ENCODE measurements at regions not wholly inside any gene's neighbourhood (a gene's known extent, or its start where the extent isn't known, plus 50 kb on each side); places are given as distances from the start of the nearest gene placed in this dataset.

DNA sequence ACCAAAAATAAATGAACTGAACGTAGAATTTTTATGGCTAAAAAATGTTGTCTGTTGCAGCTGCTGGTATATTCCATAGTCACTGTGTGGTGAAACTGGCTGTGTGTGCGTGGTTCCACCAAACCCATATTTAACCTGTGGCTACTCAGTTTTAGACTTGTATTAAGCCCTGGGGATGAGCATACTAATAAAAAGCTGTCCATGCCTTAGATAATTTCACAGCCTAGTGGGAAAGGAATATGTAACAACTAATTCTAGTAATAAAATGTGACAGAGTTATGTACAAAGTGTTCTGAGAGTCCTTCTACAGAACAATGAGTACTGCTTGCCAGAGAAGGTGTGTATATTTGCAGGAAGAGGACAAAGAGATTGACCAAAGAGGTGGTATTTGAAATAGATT is 125.5 kb downstream of the TMTC3 start:
- no peak overlapping the region for H3K4me3 ChIP-seq (ENCODE audit: low read depth, poor library complexity, severe bottlenecking)
- TF ChIP-seq, protein P1, sequence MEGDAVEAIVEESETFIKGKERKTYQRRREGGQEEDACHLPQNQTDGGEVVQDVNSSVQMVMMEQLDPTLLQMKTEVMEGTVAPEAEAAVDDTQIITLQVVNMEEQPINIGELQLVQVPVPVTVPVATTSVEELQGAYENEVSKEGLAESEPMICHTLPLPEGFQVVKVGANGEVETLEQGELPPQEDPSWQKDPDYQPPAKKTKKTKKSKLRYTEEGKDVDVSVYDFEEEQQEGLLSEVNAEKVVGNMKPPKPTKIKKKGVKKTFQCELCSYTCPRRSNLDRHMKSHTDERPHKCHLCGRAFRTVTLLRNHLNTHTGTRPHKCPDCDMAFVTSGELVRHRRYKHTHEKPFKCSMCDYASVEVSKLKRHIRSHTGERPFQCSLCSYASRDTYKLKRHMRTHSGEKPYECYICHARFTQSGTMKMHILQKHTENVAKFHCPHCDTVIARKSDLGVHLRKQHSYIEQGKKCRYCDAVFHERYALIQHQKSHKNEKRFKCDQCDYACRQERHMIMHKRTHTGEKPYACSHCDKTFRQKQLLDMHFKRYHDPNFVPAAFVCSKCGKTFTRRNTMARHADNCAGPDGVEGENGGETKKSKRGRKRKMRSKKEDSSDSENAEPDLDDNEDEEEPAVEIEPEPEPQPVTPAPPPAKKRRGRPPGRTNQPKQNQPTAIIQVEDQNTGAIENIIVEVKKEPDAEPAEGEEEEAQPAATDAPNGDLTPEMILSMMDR (IDR thresholded peaks at IDR 0.05) = no peak
- no peak for TF ChIP-seq POLR2A (IDR thresholded peaks at IDR 0.05)
- no peak for DNase-seq (ENCODE audit: low spot score in 2 of 2)
- 70 to 78% methylated on average over 2 of the region's 2 CpGs for WGBS, 2 donors
- intact Hi-C loops (cut with DNase I; ENCODE audit: low total_unique reads) = no loop called here

DNA sequence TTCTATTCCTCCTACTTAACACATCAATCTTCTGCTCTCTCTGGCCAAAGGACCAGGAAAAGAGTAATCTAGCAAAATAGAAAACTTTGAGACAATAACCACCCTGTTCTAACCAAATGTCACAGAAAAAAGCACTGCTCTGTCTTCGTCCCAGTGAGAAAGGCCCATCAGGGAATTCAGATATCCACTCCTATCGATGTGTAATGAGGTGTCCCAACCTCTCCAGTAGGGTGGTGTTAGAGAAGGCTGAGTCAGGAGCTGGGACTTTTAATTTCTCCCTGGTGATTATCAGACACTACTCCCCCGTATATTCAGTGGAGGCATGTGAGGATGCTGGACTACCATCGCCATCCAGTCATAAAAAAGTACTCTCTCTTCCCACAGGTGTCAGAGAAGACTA is 130.3 kb downstream of the TMTC3 start:
- no peak overlapping the region for H3K4me3 ChIP-seq (ENCODE audit: low read depth, poor library complexity, severe bottlenecking)
- 88 to 93% methylated on average over 4 of the region's 4 CpGs for WGBS, 2 donors
- no peak for TF ChIP-seq POLR2A (IDR thresholded peaks at IDR 0.05)
- TF ChIP-seq, protein P1 (IDR thresholded peaks at IDR 0.05) = no peak
- intact Hi-C loops (cut with DNase I; ENCODE audit: low total_unique reads) = no loop called here
- no peak for DNase-seq (ENCODE audit: low spot score in 2 of 2)

DNA sequence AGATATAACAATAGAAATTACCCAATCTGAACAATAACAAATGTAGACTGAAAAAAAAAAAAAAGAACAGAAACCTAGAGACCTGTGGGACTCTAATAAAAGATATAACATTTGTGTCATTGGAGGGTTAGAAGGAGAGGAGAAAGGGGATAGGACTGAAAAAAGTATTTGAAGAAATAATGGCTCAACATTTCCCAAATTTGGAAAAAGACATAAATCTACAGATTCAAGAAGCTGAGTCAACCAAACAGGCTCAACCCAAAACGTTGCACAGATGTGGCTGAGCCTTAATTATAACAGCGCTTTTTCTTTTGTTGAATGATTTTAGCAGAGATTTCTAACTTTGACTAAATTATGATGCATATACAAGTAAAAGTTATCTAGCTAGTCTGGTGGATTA is 131.3 kb downstream of the TMTC3 start:
- 76 to 83% methylated on average over 2 of the region's 2 CpGs for WGBS, 2 donors

DNA sequence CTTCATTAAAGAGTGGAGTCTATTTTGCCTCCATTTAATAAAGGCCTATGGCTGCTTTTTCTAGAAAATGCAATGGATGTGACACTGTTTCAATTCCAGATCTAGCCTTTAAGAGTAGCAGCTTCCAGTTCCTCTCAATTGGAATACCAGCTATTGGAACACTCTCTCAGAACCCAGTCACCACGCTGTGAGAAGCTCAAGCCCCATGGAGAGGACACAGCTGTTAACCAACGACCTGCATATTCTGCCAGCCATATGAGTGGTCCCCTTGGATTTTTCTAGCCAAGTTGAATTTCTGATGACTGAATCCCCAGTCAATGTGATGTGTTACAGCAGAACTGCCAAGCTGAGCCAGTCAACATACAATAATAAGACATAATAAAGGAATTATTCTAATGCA is 131.8 kb downstream of the TMTC3 start:
- no peak overlapping the region for H3K4me3 ChIP-seq (ENCODE audit: low read depth, poor library complexity, severe bottlenecking)
- WGBS, 2 donors = 81 to 86% methylated on average over 2 of the region's 2 CpGs
- TF ChIP-seq, protein P1 (IDR thresholded peaks at IDR 0.05) = no peak
- TF ChIP-seq POLR2A (IDR thresholded peaks at IDR 0.05) = no peak
- intact Hi-C loops (cut with DNase I; ENCODE audit: low total_unique reads) = no loop called here
- no peak for DNase-seq (ENCODE audit: low spot score in 2 of 2)

More for the DNA sequence above, 131.3 kb downstream of the TMTC3 start:
- intact Hi-C loops (cut with DNase I; ENCODE audit: low total_unique reads) = no loop called here
- TF ChIP-seq, protein P1 (IDR thresholded peaks at IDR 0.05) = no peak
- no peak for TF ChIP-seq POLR2A (IDR thresholded peaks at IDR 0.05)
- no peak for DNase-seq (ENCODE audit: low spot score in 2 of 2)
- no peak overlapping the region for H3K4me3 ChIP-seq (ENCODE audit: low read depth, poor library complexity, severe bottlenecking)

DNA sequence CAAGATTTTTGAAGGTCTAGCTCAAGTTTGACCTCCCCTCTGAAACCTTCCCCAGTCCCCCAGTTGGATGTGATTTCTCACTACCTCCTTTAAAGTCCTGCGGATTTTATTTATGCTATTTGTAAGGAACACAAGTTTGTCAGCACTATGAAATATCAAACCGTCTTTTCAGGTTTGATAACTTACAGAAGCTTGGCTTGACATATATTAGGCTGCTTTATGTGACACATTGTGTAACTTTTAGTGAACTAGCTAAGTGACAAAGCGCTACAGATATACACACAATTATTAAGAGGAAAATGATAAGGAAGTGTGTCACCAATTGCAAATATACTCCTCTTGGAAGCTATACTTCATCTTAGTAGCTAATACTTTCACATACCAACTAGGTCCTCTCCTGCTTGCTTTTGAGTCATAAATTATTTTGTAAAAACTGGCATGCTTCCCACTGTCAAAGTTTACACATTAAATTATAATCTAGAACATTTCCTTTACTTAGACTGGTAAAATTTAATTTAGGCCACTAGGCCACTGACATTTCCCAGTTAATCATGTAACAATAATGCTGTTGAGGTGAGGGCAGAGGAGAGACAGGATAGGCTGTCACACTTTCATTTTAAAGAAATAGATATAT is 149.5 kb downstream of the TMTC3 start:
- TF ChIP-seq, protein P1 (IDR thresholded peaks at IDR 0.05) = no peak
- no peak for TF ChIP-seq POLR2A (IDR thresholded peaks at IDR 0.05)
- 88 to 92% methylated on average over 3 of the region's 3 CpGs for WGBS, 2 donors
- no peak overlapping the region for H3K4me3 ChIP-seq (ENCODE audit: low read depth, poor library complexity, severe bottlenecking)
- intact Hi-C loops (cut with DNase I; ENCODE audit: low total_unique reads) = no loop called here
- DNase-seq (ENCODE audit: low spot score in 2 of 2) = no peak

Data from lower leg skin (tissue), 4 donors.